WTC11 (cell line): ENCODE measurements at regions not wholly inside any gene's neighbourhood (a gene's known extent, or its start where the extent isn't known, plus 50 kb on each side); places are given as distances from the start of the nearest gene placed in this dataset.

ENCODE experiments used
- CTCF ChIP-seq: fragments of 200-600 bp; IDR thresholded peaks from 2 replicates; pipeline ENCODE4 v1.8.0; 2022; ENCODE audit warnings: antibody characterized with exemption
- FOXP4 ChIP-seq: sonication (generic); formaldehyde crosslinking; IDR thresholded peaks from 2 replicates; pipeline ENCODE4 v1.8.0; 2022; ENCODE audit warnings: mild to moderate bottlenecking, missing genetic modification reagents
- SP1 ChIP-seq: sonication (generic); formaldehyde crosslinking; conservative IDR thresholded peaks from 2 replicates; pipeline ENCODE4 v1.8.1; 2022; ENCODE audit warnings: missing genetic modification reagents
- TCF7 ChIP-seq: sonication (generic); formaldehyde crosslinking; IDR thresholded peaks from 2 replicates; pipeline ENCODE4 v1.8.0; 2022; ENCODE audit warnings: mild to moderate bottlenecking, low read depth, missing genetic modification reagents, moderate library complexity
- USF2 ChIP-seq: sonication (generic); formaldehyde crosslinking; IDR thresholded peaks from 2 replicates; pipeline ENCODE4 v1.8.1; 2023; ENCODE audit warnings: mild to moderate bottlenecking, missing genetic modification reagents, moderate library complexity
- ZBTB21 ChIP-seq: sonication (generic); formaldehyde crosslinking; IDR thresholded peaks from 2 replicates; pipeline ENCODE4 v1.8.1; 2023; ENCODE audit warnings: mild to moderate bottlenecking, missing genetic modification reagents, borderline replicate concordance
- ZNF263 ChIP-seq: sonication (generic); formaldehyde crosslinking; IDR thresholded peaks from 2 replicates; pipeline ENCODE4 v1.8.1; 2022; ENCODE audit warnings: low read depth, mild to moderate bottlenecking, moderate library complexity, missing genetic modification reagents
- TF ChIP-seq, protein P1 (sequence below): fragments of 250-450 bp; sonication (Bioruptor Pico); IDR thresholded peaks from 2 replicates; pipeline ENCODE4 v2.1.2; 2022; ENCODE audit warnings: mild to moderate bottlenecking, moderate library complexity

- TF ChIP-seq SP1 (CRISPR knock-in tag) = no peak
- TF ChIP-seq TCF7 (CRISPR knock-in tag) = no peak
- no peak for TF ChIP-seq CTCF
- no peak for TF ChIP-seq ZBTB21 (CRISPR knock-in tag)
- no peak for TF ChIP-seq FOXP4
- no peak for TF ChIP-seq ZNF263
- TF ChIP-seq USF2 = no peak
- TF ChIP-seq, protein P1, sequence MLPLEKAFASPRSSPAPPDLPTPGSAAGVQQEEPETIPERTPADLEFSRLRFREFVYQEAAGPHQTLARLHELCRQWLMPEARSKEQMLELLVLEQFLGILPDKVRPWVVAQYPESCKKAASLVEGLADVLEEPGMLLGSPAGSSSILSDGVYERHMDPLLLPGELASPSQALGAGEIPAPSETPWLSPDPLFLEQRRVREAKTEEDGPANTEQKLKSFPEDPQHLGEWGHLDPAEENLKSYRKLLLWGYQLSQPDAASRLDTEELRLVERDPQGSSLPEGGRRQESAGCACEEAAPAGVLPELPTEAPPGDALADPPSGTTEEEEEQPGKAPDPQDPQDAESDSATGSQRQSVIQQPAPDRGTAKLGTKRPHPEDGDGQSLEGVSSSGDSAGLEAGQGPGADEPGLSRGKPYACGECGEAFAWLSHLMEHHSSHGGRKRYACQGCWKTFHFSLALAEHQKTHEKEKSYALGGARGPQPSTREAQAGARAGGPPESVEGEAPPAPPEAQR (CRISPR knock-in tag) = no peak
Observed at GRCh38 chr6:98589536-98589935, 244.8 kb upstream of the POU3F2 start.
